ENCODE measurements at regions not wholly inside any gene's neighbourhood (a gene's known extent, or its start where the extent isn't known, plus 50 kb on each side); places are given as distances from the start of the nearest gene placed in this dataset.

GRCh38 chr3:182438398-182438797 is 354.9 kb upstream of the ATP11B start:
- CTCF ChIA-PET = no interaction called here
- H3K4me3 ChIP-seq (ENCODE audit: low read length) = no peak overlapping the region
- H3K4me1 ChIP-seq (ENCODE audit: control insufficient read depth in 2 of 2, insufficient read depth in 2 of 2, low read length in 2 of 2) = no peaks in the 10 kb centered on the region
- H3K27me3 Mint-ChIP-seq = no peaks in the 10 kb centered on the region
- no peaks in the 10 kb centered on the region for H3K4me1 Mint-ChIP-seq
- H3K27ac ChIP-seq (ENCODE audit: low read depth, low read length) = no peak overlapping the region
- no peak overlapping the region for H3K27ac Mint-ChIP-seq
- H3K9me3 Mint-ChIP-seq = peaks cover 0 to 6% (median 0%) of the 10 kb centered on the region in 11 donors
- no peak overlapping the region for H3K4me3 Mint-ChIP-seq
- POLR2A ChIA-PET = no interaction called here
- H3K36me3 Mint-ChIP-seq = no peaks in the 10 kb centered on the region
- intact Hi-C loops (cut with micrococcal nuclease) = no loop called here
- H3K9me3 ChIP-seq (ENCODE audit: control insufficient read depth in 2 of 3, low read length in 3 of 3) = no peaks in the 10 kb centered on the region
- H3K36me3 ChIP-seq (ENCODE audit: control insufficient read depth in 2 of 3, insufficient read depth in 3 of 3, low read length in 3 of 3) = no peaks in the 10 kb centered on the region
- no peak for ATAC-seq
- no peaks in the 10 kb centered on the region for H3K27me3 ChIP-seq (ENCODE audit: control insufficient read depth in 2 of 2, insufficient read depth in 2 of 2, low read length in 2 of 2)
- DNase-seq = no peak

- intact Hi-C loops (cut with micrococcal nuclease) = no loop called here
- ChIA-PET POLR2A (no interaction called here), CTCF (no interaction called here)
- Mint-ChIP-seq H3K9me3 (peaks cover 0 to 4% (median 0%) of the 10 kb centered on the region in 11 donors), H3K4me1 (no peaks in the 10 kb centered on the region), H3K27me3 (no peaks in the 10 kb centered on the region), H3K4me3 (no peak overlapping the region), H3K36me3 (no peaks in the 10 kb centered on the region), H3K27ac (no peak overlapping the region)
- Histone ChIP-seq H3K4me3 (ENCODE audit: low read length) (no peak overlapping the region), H3K9me3 (ENCODE audit: control insufficient read depth in 2 of 3, low read length in 3 of 3) (no peaks in the 10 kb centered on the region), H3K27ac (ENCODE audit: low read depth, low read length) (no peak overlapping the region), H3K27me3 (ENCODE audit: control insufficient read depth in 2 of 2, insufficient read depth in 2 of 2, low read length in 2 of 2) (no peaks in the 10 kb centered on the region), H3K4me1 (ENCODE audit: control insufficient read depth in 2 of 2, insufficient read depth in 2 of 2, low read length in 2 of 2) (no peaks in the 10 kb centered on the region), H3K36me3 (ENCODE audit: control insufficient read depth in 2 of 3, insufficient read depth in 3 of 3, low read length in 3 of 3) (no peaks in the 10 kb centered on the region)
- ATAC-seq (no peak), DNase-seq (no peak)
These were observed 353.2 kb upstream of the ATP11B start for GRCh38 chr3:182440101-182440500.

DNA sequence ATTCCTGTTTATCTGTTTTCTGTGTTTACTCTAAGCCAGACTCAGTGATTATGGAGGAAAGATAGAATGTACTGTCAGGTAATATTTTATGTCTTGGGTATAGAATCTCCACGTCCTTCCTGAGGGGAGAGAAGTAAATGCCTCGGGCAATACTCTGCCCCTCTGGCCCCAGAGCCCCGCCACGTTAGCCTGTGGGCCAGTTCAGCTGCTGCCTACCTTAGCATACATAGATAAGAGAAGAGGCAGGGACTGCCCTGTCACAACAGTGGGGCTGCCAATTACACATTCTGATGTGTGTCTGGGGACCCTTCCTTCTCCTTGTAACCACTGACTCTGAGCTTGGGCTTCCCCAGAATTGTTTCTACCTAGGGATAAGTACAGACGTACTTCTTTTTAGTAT is 347.7 kb upstream of the ATP11B start:
- no peaks in the 10 kb centered on the region for H3K4me1 ChIP-seq (ENCODE audit: control insufficient read depth in 2 of 2, insufficient read depth in 2 of 2, low read length in 2 of 2)
- H3K27me3 ChIP-seq (ENCODE audit: control insufficient read depth in 2 of 2, insufficient read depth in 2 of 2, low read length in 2 of 2) = no peaks in the 10 kb centered on the region
- intact Hi-C loops (cut with micrococcal nuclease) = no loop called here
- H3K36me3 ChIP-seq (ENCODE audit: control insufficient read depth in 2 of 3, insufficient read depth in 3 of 3, low read length in 3 of 3) = no peaks in the 10 kb centered on the region
- H3K9me3 ChIP-seq (ENCODE audit: control insufficient read depth in 2 of 3, low read length in 3 of 3) = no peaks in the 10 kb centered on the region
- ChIA-PET CTCF (no interaction called here), POLR2A (no interaction called here)
- no peaks in the 10 kb centered on the region for H3K9me3 Mint-ChIP-seq
- H3K4me1 Mint-ChIP-seq = no peaks in the 10 kb centered on the region
- no peak overlapping the region for H3K4me3 Mint-ChIP-seq
- DNase-seq = no peak
- no peak overlapping the region for H3K4me3 ChIP-seq (ENCODE audit: low read length)
- no peak for ATAC-seq
- H3K27ac Mint-ChIP-seq = no peak overlapping the region
- H3K27me3 Mint-ChIP-seq = peaks cover 0 to 5% (median 0%) of the 10 kb centered on the region in 5 donors
- no peaks in the 10 kb centered on the region for H3K36me3 Mint-ChIP-seq
- no peak overlapping the region for H3K27ac ChIP-seq (ENCODE audit: low read depth, low read length)

DNA sequence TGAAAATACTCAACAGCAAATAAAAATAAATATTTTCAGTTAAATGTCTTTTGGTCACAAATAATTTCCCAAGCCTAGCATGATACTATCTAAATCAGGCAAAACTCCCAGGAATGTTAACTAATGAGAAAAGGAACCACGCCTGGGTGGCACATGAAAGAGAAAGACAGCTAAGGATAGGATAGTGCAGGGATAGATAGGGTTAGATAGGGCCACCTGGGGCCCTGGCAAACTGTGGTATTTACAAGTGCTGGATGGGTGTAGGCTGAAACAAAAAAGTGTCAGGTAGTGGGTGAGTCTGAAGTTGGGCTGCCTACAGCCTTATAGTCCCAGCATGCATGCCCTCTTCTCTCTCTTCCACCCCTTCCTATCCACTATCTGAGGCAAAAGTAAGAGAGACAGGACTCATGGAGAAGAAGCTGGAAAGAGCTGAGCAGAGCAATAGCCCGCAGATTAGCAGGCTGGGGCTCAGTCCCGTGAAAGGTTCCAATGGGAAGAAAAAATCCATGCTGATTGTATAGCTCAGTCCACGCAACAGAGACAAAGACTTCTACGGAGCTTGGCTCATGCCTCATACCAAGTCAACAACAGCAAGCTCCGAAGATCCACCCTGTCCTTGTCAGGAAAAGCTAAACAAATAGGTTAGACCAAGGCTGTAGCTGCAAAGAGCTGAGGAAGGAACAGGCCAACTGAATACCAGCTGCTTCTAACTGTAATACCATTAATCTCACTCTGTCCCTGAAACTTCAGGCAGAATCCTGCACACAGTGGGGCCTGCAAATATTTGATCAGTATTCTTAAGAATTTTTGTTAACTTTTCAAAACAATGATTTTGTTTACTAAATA is 342.1 kb upstream of the ATP11B start:
- H3K27ac Mint-ChIP-seq = no peak overlapping the region
- no peak overlapping the region for H3K27ac ChIP-seq (ENCODE audit: low read depth, low read length)
- H3K36me3 Mint-ChIP-seq = no peaks in the 10 kb centered on the region
- H3K4me3 Mint-ChIP-seq = no peak overlapping the region
- no peaks in the 10 kb centered on the region for H3K4me1 ChIP-seq (ENCODE audit: control insufficient read depth in 2 of 2, insufficient read depth in 2 of 2, low read length in 2 of 2)
- ChIA-PET POLR2A (no interaction called here), CTCF (no interaction called here)
- H3K4me3 ChIP-seq (ENCODE audit: low read length) = no peak overlapping the region
- peaks cover 0 to 8% (median 0%) of the 10 kb centered on the region in 11 donors for H3K9me3 Mint-ChIP-seq
- H3K9me3 ChIP-seq (ENCODE audit: control insufficient read depth in 2 of 3, low read length in 3 of 3) = no peaks in the 10 kb centered on the region
- ATAC-seq (no peak), DNase-seq (no peak)
- intact Hi-C loops (cut with micrococcal nuclease) = no loop called here
- no peaks in the 10 kb centered on the region for H3K27me3 ChIP-seq (ENCODE audit: control insufficient read depth in 2 of 2, insufficient read depth in 2 of 2, low read length in 2 of 2)
- no peaks in the 10 kb centered on the region for H3K4me1 Mint-ChIP-seq
- H3K36me3 ChIP-seq (ENCODE audit: control insufficient read depth in 2 of 3, insufficient read depth in 3 of 3, low read length in 3 of 3) = no peaks in the 10 kb centered on the region
- peaks cover 0 to 5% (median 0%) of the 10 kb centered on the region in 5 donors for H3K27me3 Mint-ChIP-seq

GRCh38 chr3:182451871-182452270 is 341.4 kb upstream of the ATP11B start:
- Histone ChIP-seq H3K4me3 (ENCODE audit: low read length) (no peak overlapping the region), H3K4me1 (ENCODE audit: control insufficient read depth in 2 of 2, insufficient read depth in 2 of 2, low read length in 2 of 2) (no peaks in the 10 kb centered on the region), H3K9me3 (ENCODE audit: control insufficient read depth in 2 of 3, low read length in 3 of 3) (no peaks in the 10 kb centered on the region), H3K27ac (ENCODE audit: low read depth, low read length) (no peak overlapping the region), H3K36me3 (ENCODE audit: control insufficient read depth in 2 of 3, insufficient read depth in 3 of 3, low read length in 3 of 3) (no peaks in the 10 kb centered on the region), H3K27me3 (ENCODE audit: control insufficient read depth in 2 of 2, insufficient read depth in 2 of 2, low read length in 2 of 2) (no peaks in the 10 kb centered on the region)
- Mint-ChIP-seq H3K27me3 (peaks cover 0 to 5% (median 0%) of the 10 kb centered on the region in 5 donors), H3K9me3 (peaks cover 0 to 12% (median 0%) of the 10 kb centered on the region in 11 donors), H3K36me3 (no peaks in the 10 kb centered on the region), H3K4me1 (no peaks in the 10 kb centered on the region), H3K27ac (no peak overlapping the region), H3K4me3 (no peak overlapping the region)
- intact Hi-C loops (cut with micrococcal nuclease) = no loop called here
- ChIA-PET POLR2A (no interaction called here), CTCF (no interaction called here)
- ATAC-seq (no peak), DNase-seq (no peak)

GRCh38 chr3:182455011-182455410 is 338.3 kb upstream of the ATP11B start:
- H3K9me3 ChIP-seq (ENCODE audit: control insufficient read depth in 2 of 3, low read length in 3 of 3) = no peaks in the 10 kb centered on the region
- ATAC-seq = no peak
- ChIA-PET POLR2A (no interaction called here), CTCF (no interaction called here)
- H3K4me3 Mint-ChIP-seq = no peak overlapping the region
- intact Hi-C loops (cut with micrococcal nuclease) = no loop called here
- peaks cover 0 to 16% (median 0%) of the 10 kb centered on the region in 11 donors for H3K9me3 Mint-ChIP-seq
- H3K36me3 Mint-ChIP-seq = no peaks in the 10 kb centered on the region
- H3K4me3 ChIP-seq (ENCODE audit: low read length) = no peak overlapping the region
- H3K4me1 Mint-ChIP-seq = no peaks in the 10 kb centered on the region
- H3K27ac Mint-ChIP-seq = no peak overlapping the region
- H3K27me3 ChIP-seq (ENCODE audit: control insufficient read depth in 2 of 2, insufficient read depth in 2 of 2, low read length in 2 of 2) = no peaks in the 10 kb centered on the region
- H3K27me3 Mint-ChIP-seq = no peaks in the 10 kb centered on the region
- H3K27ac ChIP-seq (ENCODE audit: low read depth, low read length) = no peak overlapping the region
- H3K4me1 ChIP-seq (ENCODE audit: control insufficient read depth in 2 of 2, insufficient read depth in 2 of 2, low read length in 2 of 2) = no peaks in the 10 kb centered on the region
- DNase-seq = no peak
- H3K36me3 ChIP-seq (ENCODE audit: control insufficient read depth in 2 of 3, insufficient read depth in 3 of 3, low read length in 3 of 3) = no peaks in the 10 kb centered on the region

DNA sequence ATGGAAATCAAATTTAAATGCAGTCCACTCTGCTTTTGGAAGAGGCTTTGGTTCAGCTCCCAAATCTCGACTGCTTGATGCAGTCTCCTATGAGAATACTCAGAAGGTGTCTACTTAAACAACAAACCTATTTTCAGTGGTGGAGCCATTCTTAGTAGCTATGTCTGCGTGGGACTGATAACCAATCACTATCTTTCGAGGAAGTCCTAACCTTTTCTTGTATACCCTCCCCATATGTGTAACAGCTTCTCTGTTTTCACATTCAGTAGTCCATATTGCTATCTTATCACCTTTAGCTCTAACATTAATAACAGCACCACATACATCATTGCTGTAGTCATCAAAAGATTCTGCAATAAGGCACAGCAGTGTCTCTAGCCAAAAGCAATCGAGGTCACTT is 333.0 kb upstream of the ATP11B start:
- no peak overlapping the region for H3K4me3 ChIP-seq (ENCODE audit: low read length)
- no peaks in the 10 kb centered on the region for H3K36me3 ChIP-seq (ENCODE audit: control insufficient read depth in 2 of 3, insufficient read depth in 3 of 3, low read length in 3 of 3)
- H3K27me3 ChIP-seq (ENCODE audit: control insufficient read depth in 2 of 2, insufficient read depth in 2 of 2, low read length in 2 of 2) = no peaks in the 10 kb centered on the region
- peaks cover 0 to 5% (median 0%) of the 10 kb centered on the region in 5 donors for H3K27me3 Mint-ChIP-seq
- H3K9me3 Mint-ChIP-seq = peaks cover 0 to 30% (median 5%) of the 10 kb centered on the region in 11 donors
- no peak overlapping the region for H3K27ac Mint-ChIP-seq
- H3K36me3 Mint-ChIP-seq = no peaks in the 10 kb centered on the region
- H3K4me1 ChIP-seq (ENCODE audit: control insufficient read depth in 2 of 2, insufficient read depth in 2 of 2, low read length in 2 of 2) = no peaks in the 10 kb centered on the region
- H3K4me1 Mint-ChIP-seq = no peaks in the 10 kb centered on the region
- H3K9me3 ChIP-seq (ENCODE audit: control insufficient read depth in 2 of 3, low read length in 3 of 3) = no peaks in the 10 kb centered on the region
- no peak overlapping the region for H3K4me3 Mint-ChIP-seq
- ChIA-PET POLR2A (no interaction called here), CTCF (no interaction called here)
- intact Hi-C loops (cut with micrococcal nuclease) = no loop called here
- DNase-seq (no peak), ATAC-seq (no peak)
- H3K27ac ChIP-seq (ENCODE audit: low read depth, low read length) = no peak overlapping the region

Measured in naive thymus-derived CD4-positive, alpha-beta T cell (primary cell).